ENCODE measurements at regions not wholly inside any gene's neighbourhood (a gene's known extent, or its start where the extent isn't known, plus 50 kb on each side); places are given as distances from the start of the nearest gene placed in this dataset.

DNA sequence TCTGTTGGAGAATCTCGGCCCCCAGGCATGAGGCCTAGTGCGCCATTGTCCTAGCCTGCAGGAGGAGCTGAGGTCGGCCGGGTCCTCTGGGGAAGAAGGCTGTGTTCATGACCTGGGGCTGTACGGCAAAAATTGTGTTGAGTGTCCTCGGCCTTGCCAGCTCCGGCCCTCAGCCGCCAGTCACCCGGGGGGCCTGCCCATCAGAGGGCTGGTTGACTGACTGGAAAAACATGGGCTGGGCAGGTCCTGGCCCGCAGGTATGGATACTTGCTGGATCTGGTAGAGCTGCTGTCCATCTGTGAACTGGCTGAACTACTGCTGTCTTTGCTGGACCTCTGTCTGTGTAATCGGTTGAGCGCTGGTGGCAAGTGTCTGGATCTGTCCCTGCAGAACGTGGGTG, 136.7 kb upstream of the GAS1 start:
- Histone ChIP-seq H3K79me1 (ENCODE audit: insufficient read depth, low read depth, low read length, poor library complexity, severe bottlenecking) (no peaks in the 10 kb centered on the region), H2BK15ac (ENCODE audit: low read depth, low read length) (no peak overlapping the region), H2BK120ac (ENCODE audit: low read depth, low read length, poor library complexity, severe bottlenecking) (no peak overlapping the region), H4K20me1 (ENCODE audit: control insufficient read depth, insufficient read depth, insufficient read length) (no peaks in the 10 kb centered on the region), H3K18ac (ENCODE audit: insufficient read length, low read depth, low read length) (no peak overlapping the region), H2BK12ac (ENCODE audit: insufficient read length, low read depth, low read length) (no peak overlapping the region), H3K4me2 (ENCODE audit: insufficient read depth, insufficient read length, low read length) (no peak overlapping the region), H3K56ac (ENCODE audit: insufficient read length, low read depth, low read length) (no peak overlapping the region), H2BK5ac (ENCODE audit: insufficient read length, low read length) (no peak overlapping the region), H4K5ac (ENCODE audit: insufficient read length, low read depth, low read length) (no peak overlapping the region), H4K8ac (replicated peaks; ENCODE audit: insufficient read length, low read depth, low read length) (no peak overlapping the region), H3K23ac (ENCODE audit: insufficient read length, low read depth, low read length) (no peak overlapping the region), H3K23me2 (ENCODE audit: insufficient read length, low read depth, low read length, poor library complexity, severe bottlenecking) (no peaks in the 10 kb centered on the region), H3K27me3 (ENCODE audit: insufficient read depth, low read length) (no peaks in the 10 kb centered on the region), H2BK20ac (ENCODE audit: low read depth, low read length, poor library complexity, severe bottlenecking) (no peak overlapping the region), H3K79me2 (ENCODE audit: insufficient read depth, low read length) (no peaks in the 10 kb centered on the region), H2AK5ac (ENCODE audit: insufficient read length, low read length) (no peak overlapping the region), H3K14ac (ENCODE audit: insufficient read depth, low read length) (no peak overlapping the region; the same call in 1 of the 2 replicates), H3K4ac (ENCODE audit: low read depth, low read length) (no peak overlapping the region), H3T11ph (ENCODE audit: low read length) (no peak overlapping the region), H3K27ac (ENCODE audit: insufficient read length, low read depth, low read length) (no peak overlapping the region), H3K9me3 (ENCODE audit: control insufficient read depth, low read depth, low read length) (no peaks in the 10 kb centered on the region), H4K91ac (ENCODE audit: insufficient read length, low read depth, low read length) (no peak overlapping the region), H3K9ac (ENCODE audit: extremely low read depth, insufficient read length, low read length) (no peak overlapping the region), H3K4me1 (ENCODE audit: insufficient read depth, low read length) (no peaks in the 10 kb centered on the region), H2AFZ (ENCODE audit: low read length) (no peak overlapping the region)
- no peaks in the 10 kb centered on the region for H3K4me1 Mint-ChIP-seq
- H3K27me3 Mint-ChIP-seq (ENCODE audit: low read depth) = no peaks in the 10 kb centered on the region; the same call in 1 of the 2 replicates
- DNase-seq = no peak
- H3K27ac Mint-ChIP-seq = no peak overlapping the region
- peaks cover 0 to 8% (median under 1%) of the 10 kb centered on the region in 3 experiments; a peak in 3 of 7 replicates for H3K36me3 Mint-ChIP-seq (ENCODE audit: insufficient read depth in 1 of 3, low read depth in 3 of 3)
- H3K4me3 Mint-ChIP-seq = no peak overlapping the region
- WGBS (ENCODE audit: extremely low coverage, insufficient read length, low lambda C conversion rate) = no CpG with 5 or more reads among the region's 13 CpGs
- TF ChIP-seq, protein P1, sequence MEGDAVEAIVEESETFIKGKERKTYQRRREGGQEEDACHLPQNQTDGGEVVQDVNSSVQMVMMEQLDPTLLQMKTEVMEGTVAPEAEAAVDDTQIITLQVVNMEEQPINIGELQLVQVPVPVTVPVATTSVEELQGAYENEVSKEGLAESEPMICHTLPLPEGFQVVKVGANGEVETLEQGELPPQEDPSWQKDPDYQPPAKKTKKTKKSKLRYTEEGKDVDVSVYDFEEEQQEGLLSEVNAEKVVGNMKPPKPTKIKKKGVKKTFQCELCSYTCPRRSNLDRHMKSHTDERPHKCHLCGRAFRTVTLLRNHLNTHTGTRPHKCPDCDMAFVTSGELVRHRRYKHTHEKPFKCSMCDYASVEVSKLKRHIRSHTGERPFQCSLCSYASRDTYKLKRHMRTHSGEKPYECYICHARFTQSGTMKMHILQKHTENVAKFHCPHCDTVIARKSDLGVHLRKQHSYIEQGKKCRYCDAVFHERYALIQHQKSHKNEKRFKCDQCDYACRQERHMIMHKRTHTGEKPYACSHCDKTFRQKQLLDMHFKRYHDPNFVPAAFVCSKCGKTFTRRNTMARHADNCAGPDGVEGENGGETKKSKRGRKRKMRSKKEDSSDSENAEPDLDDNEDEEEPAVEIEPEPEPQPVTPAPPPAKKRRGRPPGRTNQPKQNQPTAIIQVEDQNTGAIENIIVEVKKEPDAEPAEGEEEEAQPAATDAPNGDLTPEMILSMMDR (conservative IDR thresholded peaks at IDR 0.05) = no peak
- peaks cover 8 to 14% of the 10 kb centered on the region in 2 experiments for H3K9me3 Mint-ChIP-seq
